GM06990 (cell line): ENCODE measurements at regions not wholly inside any gene's neighbourhood (a gene's known extent, or its start where the extent isn't known, plus 50 kb on each side); places are given as distances from the start of the nearest gene placed in this dataset.

Experiments used
- DNase-seq: peaks from one replicate; pipeline ENCODE4 v3.0.0-alpha.2; 2011; ENCODE audit not compliant: insufficient read length; ENCODE audit errors: extremely low read depth
- H3K27me3 ChIP-seq: replicated peaks from 2 replicates; pipeline ENCODE4 v1.6.0; 2011; ENCODE audit warnings: low read length; ENCODE audit not compliant: control insufficient read depth, insufficient read depth
- H3K36me3 ChIP-seq: 2 replicates; pipeline ENCODE4 v1.5.1; 2011; ENCODE audit warnings: low read length; ENCODE audit not compliant: control insufficient read depth, insufficient read depth
- H3K4me3 ChIP-seq: replicated peaks from 2 replicates; pipeline ENCODE4 v1.5.1; 2011; ENCODE audit warnings: low read depth, mild to moderate bottlenecking, control low read depth, low read length
- TF ChIP-seq, protein P1 (sequence below): IDR thresholded peaks from 2 replicates; pipeline ENCODE4 v1.5.1; 2011; ENCODE audit warnings: low read length, control low read depth, mild to moderate bottlenecking, inconsistent platforms; ENCODE audit not compliant: insufficient read depth, poor library complexity, severe bottlenecking

GRCh38 chr13:22594041-22594440 lies 586.7 kb upstream of the SGCG start:
- no peaks in the 10 kb centered on the region for H3K27me3 ChIP-seq
- DNase-seq = no peak
- no peaks in the 10 kb centered on the region for H3K36me3 ChIP-seq
- no peak overlapping the region for H3K4me3 ChIP-seq
- TF ChIP-seq, protein P1, sequence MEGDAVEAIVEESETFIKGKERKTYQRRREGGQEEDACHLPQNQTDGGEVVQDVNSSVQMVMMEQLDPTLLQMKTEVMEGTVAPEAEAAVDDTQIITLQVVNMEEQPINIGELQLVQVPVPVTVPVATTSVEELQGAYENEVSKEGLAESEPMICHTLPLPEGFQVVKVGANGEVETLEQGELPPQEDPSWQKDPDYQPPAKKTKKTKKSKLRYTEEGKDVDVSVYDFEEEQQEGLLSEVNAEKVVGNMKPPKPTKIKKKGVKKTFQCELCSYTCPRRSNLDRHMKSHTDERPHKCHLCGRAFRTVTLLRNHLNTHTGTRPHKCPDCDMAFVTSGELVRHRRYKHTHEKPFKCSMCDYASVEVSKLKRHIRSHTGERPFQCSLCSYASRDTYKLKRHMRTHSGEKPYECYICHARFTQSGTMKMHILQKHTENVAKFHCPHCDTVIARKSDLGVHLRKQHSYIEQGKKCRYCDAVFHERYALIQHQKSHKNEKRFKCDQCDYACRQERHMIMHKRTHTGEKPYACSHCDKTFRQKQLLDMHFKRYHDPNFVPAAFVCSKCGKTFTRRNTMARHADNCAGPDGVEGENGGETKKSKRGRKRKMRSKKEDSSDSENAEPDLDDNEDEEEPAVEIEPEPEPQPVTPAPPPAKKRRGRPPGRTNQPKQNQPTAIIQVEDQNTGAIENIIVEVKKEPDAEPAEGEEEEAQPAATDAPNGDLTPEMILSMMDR = no peak

DNA sequence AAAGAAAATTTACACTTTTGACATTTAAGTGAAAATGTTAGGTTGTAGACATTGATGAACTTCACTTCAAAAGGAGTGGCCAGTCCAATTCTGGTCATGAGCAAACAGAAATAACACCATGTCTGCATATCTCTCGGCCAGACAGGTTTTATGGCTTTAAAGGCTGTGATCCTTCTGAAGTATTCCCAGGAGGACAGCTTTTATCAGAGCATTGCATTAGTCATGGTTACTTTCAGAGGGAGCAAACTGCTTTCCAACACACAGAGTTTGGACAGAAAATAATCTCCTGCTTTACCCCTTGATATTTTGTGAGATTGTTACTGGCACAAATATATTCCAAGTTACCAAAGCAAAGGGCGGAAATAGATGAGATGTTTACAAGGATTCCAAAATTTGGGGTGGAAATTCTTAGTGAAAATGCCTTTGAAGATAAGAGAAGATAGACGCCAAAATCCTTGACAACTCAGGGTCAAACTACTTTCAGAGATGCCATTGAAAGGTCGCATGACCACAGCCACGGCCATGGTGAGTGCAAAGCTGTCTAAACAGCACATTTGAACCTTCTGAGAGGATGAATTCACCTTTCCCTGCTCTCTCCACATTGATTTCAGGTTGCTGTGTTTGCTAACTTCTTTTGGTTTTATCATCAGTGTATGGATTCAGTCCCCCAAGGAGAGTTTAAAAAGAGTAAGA lies 584.5 kb upstream of the SGCG start:
- TF ChIP-seq, protein P1 = no peak
- Histone ChIP-seq H3K4me3 (no peak overlapping the region), H3K36me3 (no peaks in the 10 kb centered on the region), H3K27me3 (no peaks in the 10 kb centered on the region)
- no peak for DNase-seq

DNA sequence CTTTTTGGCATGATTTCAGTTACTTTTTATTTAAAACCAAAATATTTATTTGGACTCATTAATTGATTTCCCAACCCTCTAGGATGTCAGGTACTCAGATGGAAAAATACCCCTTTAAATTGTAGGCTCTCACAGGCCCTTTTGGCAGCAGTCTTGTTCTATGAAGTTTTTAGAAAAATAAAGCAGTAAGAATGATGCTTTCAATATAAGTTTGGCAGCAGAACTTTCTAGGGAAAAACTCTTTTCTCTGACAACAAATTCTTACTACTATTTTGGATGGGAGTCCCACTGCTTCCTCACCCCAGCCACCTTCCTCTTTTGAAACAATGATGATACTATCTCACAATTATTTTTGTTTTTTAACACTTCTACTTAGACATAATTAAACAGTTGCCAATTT lies 581.6 kb upstream of the SGCG start:
- H3K36me3 ChIP-seq = no peaks in the 10 kb centered on the region
- no peaks in the 10 kb centered on the region for H3K27me3 ChIP-seq
- no peak for DNase-seq
- TF ChIP-seq, protein P1 = no peak
- no peak overlapping the region for H3K4me3 ChIP-seq

GRCh38 chr13:22618002-22618401 lies 562.8 kb upstream of the SGCG start:
- no peak for DNase-seq

DNA sequence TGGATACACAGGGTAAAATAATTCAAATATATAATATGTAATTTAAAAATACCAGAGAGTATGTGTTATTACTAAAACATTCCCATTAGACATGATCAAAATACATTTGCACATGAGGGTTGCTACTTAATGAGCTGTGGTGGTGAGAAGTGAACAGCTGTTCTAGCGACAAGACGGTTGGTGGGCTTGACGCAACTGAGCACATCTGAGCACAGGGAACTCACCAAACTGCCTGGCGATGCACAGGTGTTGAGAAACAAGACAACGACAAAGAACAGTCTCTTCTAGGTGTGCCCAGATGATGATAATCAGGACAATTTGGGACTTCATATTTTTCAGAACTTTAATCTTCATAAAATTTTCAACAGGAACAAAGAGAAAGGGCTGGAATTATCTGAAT lies 555.1 kb upstream of the SGCG start:
- Histone ChIP-seq H3K27me3 (no peaks in the 10 kb centered on the region), H3K36me3 (no peaks in the 10 kb centered on the region), H3K4me3 (no peak overlapping the region)
- DNase-seq = no peak
- TF ChIP-seq, protein P1 = no peak

More at GRCh38 chr13:22618002-22618401, 562.8 kb upstream of the SGCG start:
- H3K27me3 ChIP-seq = no peaks in the 10 kb centered on the region
- no peak overlapping the region for H3K4me3 ChIP-seq
- H3K36me3 ChIP-seq = no peaks in the 10 kb centered on the region
- TF ChIP-seq, protein P1 = no peak

DNA sequence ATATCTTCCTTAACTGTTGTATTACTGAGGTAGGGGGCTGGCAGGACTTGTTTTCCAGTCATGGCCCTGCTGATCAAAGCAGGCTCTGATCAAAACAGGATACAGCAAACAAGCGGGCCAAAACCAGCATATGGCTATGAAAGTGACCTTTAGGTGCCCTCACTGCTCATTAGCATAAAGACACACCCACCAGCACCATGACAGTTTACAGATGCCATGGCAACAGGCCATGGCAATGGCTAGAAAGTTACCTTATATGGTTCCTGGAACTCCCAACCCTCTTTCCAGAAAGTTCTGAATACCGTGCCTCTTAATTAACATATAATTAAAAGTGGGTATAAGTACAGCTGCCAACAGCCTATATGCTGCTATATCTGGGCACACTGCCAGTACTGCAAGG lies 551.4 kb upstream of the SGCG start:
- TF ChIP-seq, protein P1 = no peak
- Histone ChIP-seq H3K4me3 (no peak overlapping the region), H3K27me3 (no peaks in the 10 kb centered on the region), H3K36me3 (no peaks in the 10 kb centered on the region)
- DNase-seq = no peak
